ENCODE measurements at regions not wholly inside any gene's neighbourhood (a gene's known extent, or its start where the extent isn't known, plus 50 kb on each side); places are given as distances from the start of the nearest gene placed in this dataset.

GRCh38 chr2:30031184-30031583, 109.8 kb upstream of the ALK start:
- peak; percentile 52 for DNase-seq (ENCODE audit: low spot score)
- Histone ChIP-seq H3K4me2 (no peak overlapping the region), H3K4me3 (no peak overlapping the region), H3K27me3 (peaks cover 4% of the 10 kb centered on the region), H3K79me2 (ENCODE audit: low read depth) (no peaks in the 10 kb centered on the region), H3K27ac (no peak overlapping the region), H4K20me1 (ENCODE audit: low read depth) (no peaks in the 10 kb centered on the region), H3K9ac (no peak overlapping the region), H2AFZ (replicated peaks) (no peak overlapping the region), H3K9me3 (ENCODE audit: low read depth) (no peaks in the 10 kb centered on the region), H3F3A (ENCODE audit: low read depth) (no peaks in the 10 kb centered on the region), H3K4me1 (peaks cover 13% of the 10 kb centered on the region), H3K36me3 (no peaks in the 10 kb centered on the region)
- H3K4me3 Mint-ChIP-seq = no peak overlapping the region
- TF ChIP-seq CTCF (IDR thresholded peaks at IDR 0.05) (no peak), EZH2phosphoT487 (IDR thresholded peaks at IDR 0.05) (no peak), EZH2 (IDR thresholded peaks at IDR 0.05) (no peak)
- H3K27me3 Mint-ChIP-seq (ENCODE audit: insufficient read depth, low read depth) = peaks cover 3% of the 10 kb centered on the region
- H3K36me3 Mint-ChIP-seq = no peaks in the 10 kb centered on the region
- peaks cover 20% of the 10 kb centered on the region for H3K4me1 Mint-ChIP-seq
- H3K9me3 Mint-ChIP-seq = no peaks in the 10 kb centered on the region
- H3K27ac Mint-ChIP-seq = no peak overlapping the region

GRCh38 chr2:30034052-30034775, 112.6 kb upstream of the YPEL5 start:
- no peak overlapping the region for H2AFZ ChIP-seq (replicated peaks)
- no peak overlapping the region for H3K9ac ChIP-seq
- Mint-ChIP-seq H3K4me3 (no peak overlapping the region), H3K27me3 (ENCODE audit: insufficient read depth, low read depth) (no peaks in the 10 kb centered on the region), H3K9me3 (no peaks in the 10 kb centered on the region), H3K36me3 (no peaks in the 10 kb centered on the region), H3K4me1 (peaks cover 17% of the 10 kb centered on the region), H3K27ac (no peak overlapping the region)
- no peaks in the 10 kb centered on the region for H3K9me3 ChIP-seq (ENCODE audit: low read depth)
- H3K4me1 ChIP-seq = peaks cover 9% of the 10 kb centered on the region
- no peaks in the 10 kb centered on the region for H3F3A ChIP-seq (ENCODE audit: low read depth)
- no peaks in the 10 kb centered on the region for H3K79me2 ChIP-seq (ENCODE audit: low read depth)
- no peaks in the 10 kb centered on the region for H3K36me3 ChIP-seq
- no peaks in the 10 kb centered on the region for H4K20me1 ChIP-seq (ENCODE audit: low read depth)
- no peak overlapping the region for H3K27ac ChIP-seq
- no peak overlapping the region for H3K4me3 ChIP-seq
- no peaks in the 10 kb centered on the region for H3K27me3 ChIP-seq
- no peak for DNase-seq (ENCODE audit: low spot score)
- TF ChIP-seq CTCF (IDR thresholded peaks at IDR 0.05) (no peak), EZH2 (IDR thresholded peaks at IDR 0.05) (no peak), EZH2phosphoT487 (IDR thresholded peaks at IDR 0.05) (no peak)
- H3K4me2 ChIP-seq = no peak overlapping the region

GRCh38 chr2:30037016-30037415, 109.8 kb upstream of the YPEL5 start:
- H3K9me3 Mint-ChIP-seq = no peaks in the 10 kb centered on the region
- no peaks in the 10 kb centered on the region for H3K36me3 Mint-ChIP-seq
- H3F3A ChIP-seq (ENCODE audit: low read depth) = no peaks in the 10 kb centered on the region
- no peaks in the 10 kb centered on the region for H3K9me3 ChIP-seq (ENCODE audit: low read depth)
- no peaks in the 10 kb centered on the region for H3K79me2 ChIP-seq (ENCODE audit: low read depth)
- no peak overlapping the region for H3K4me3 ChIP-seq
- H3K9ac ChIP-seq = no peak overlapping the region
- TF ChIP-seq EZH2phosphoT487 (IDR thresholded peaks at IDR 0.05) (no peak), CTCF (IDR thresholded peaks at IDR 0.05) (no peak), EZH2 (IDR thresholded peaks at IDR 0.05) (no peak)
- no peaks in the 10 kb centered on the region for H3K27me3 ChIP-seq
- H3K4me1 ChIP-seq = no peaks in the 10 kb centered on the region
- H2AFZ ChIP-seq (replicated peaks) = no peak overlapping the region
- no peak overlapping the region for H3K27ac Mint-ChIP-seq
- H3K4me3 Mint-ChIP-seq = no peak overlapping the region
- H3K27ac ChIP-seq = no peak overlapping the region
- H4K20me1 ChIP-seq (ENCODE audit: low read depth) = no peaks in the 10 kb centered on the region
- H3K36me3 ChIP-seq = no peaks in the 10 kb centered on the region
- H3K4me2 ChIP-seq = no peak overlapping the region
- no peak for DNase-seq (ENCODE audit: low spot score)
- no peaks in the 10 kb centered on the region for H3K27me3 Mint-ChIP-seq (ENCODE audit: insufficient read depth, low read depth)
- peaks cover 9% of the 10 kb centered on the region for H3K4me1 Mint-ChIP-seq

All from neural progenitor cell (in vitro differentiated cells).